DND-41 (cell line): ENCODE measurements at regions not wholly inside any gene's neighbourhood (a gene's known extent, or its start where the extent isn't known, plus 50 kb on each side); places are given as distances from the start of the nearest gene placed in this dataset.

ENCODE experiments used
- EZH2 ChIP-seq: IDR thresholded peaks from 3 replicates; pipeline ENCODE4 v1.6.1; 2012; ENCODE audit warnings: borderline replicate concordance, low read depth, mild to moderate bottlenecking, moderate library complexity, low read length, inconsistent platforms; ENCODE audit not compliant: severe bottlenecking
- TF ChIP-seq, protein P1 (sequence below): IDR thresholded peaks from 2 replicates; pipeline ENCODE4 v1.5.1; 2012; ENCODE audit warnings: borderline replicate concordance, low read length, moderate library complexity, mild to moderate bottlenecking; ENCODE audit not compliant: poor library complexity, severe bottlenecking; ENCODE audit errors: extremely low read depth

DNA sequence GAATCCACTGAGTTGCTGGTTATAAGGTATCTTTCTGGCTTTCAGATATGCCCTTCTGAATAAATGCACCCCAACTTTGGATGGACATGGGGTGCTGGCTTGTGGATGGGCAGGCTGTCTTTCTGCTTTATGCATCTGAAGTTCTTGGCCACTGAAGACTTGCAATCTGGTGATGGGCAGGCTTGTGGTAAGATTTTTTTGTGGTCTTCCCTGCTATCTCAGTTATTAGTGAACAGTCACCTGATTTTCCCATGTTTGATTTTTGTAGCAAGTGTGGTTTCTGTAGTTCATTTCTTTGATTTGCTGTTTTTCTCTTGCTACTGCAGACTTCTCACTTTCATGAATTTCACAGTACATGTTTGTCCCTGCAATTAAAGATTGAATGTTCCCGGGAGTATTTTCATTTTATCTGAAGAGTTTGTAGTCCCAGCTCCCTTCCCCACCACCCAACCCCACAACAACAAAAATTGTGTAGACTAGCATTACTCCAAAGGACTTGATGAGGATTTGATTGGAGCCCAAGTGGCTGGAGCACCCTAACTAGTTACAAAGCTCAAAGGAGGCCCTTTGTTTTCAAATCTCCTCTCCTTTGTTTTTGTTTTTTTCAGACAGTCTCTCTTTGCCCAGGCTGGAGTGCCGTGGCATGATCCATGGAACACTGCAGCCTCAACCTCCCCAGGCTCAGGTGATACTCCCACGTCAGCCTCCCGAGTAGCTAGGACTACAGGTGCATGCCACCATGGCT lies 63.6 kb upstream of the MGAT5 start:
- TF ChIP-seq EZH2: no peak
- TF ChIP-seq, protein P1, sequence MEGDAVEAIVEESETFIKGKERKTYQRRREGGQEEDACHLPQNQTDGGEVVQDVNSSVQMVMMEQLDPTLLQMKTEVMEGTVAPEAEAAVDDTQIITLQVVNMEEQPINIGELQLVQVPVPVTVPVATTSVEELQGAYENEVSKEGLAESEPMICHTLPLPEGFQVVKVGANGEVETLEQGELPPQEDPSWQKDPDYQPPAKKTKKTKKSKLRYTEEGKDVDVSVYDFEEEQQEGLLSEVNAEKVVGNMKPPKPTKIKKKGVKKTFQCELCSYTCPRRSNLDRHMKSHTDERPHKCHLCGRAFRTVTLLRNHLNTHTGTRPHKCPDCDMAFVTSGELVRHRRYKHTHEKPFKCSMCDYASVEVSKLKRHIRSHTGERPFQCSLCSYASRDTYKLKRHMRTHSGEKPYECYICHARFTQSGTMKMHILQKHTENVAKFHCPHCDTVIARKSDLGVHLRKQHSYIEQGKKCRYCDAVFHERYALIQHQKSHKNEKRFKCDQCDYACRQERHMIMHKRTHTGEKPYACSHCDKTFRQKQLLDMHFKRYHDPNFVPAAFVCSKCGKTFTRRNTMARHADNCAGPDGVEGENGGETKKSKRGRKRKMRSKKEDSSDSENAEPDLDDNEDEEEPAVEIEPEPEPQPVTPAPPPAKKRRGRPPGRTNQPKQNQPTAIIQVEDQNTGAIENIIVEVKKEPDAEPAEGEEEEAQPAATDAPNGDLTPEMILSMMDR: no peak
